ENCODE measurements at regions not wholly inside any gene's neighbourhood (a gene's known extent, or its start where the extent isn't known, plus 50 kb on each side); places are given as distances from the start of the nearest gene placed in this dataset.

GRCh38 chr1:68377098-68377497 lies 72.7 kb downstream of the RPE65 start:
- Histone ChIP-seq H3K4me1 (replicated peaks in 1 of 4; ENCODE audit: control insufficient read depth in 3 of 4, insufficient read depth in 4 of 4, low read length in 3 of 4) (no peaks in the 10 kb centered on the region), H3K36me3 (ENCODE audit: control insufficient read depth in 2 of 4, insufficient read depth in 4 of 4, low read length in 3 of 4) (no peaks in the 10 kb centered on the region), H2BK12ac (ENCODE audit: low read depth, low read length) (no peak overlapping the region), H2BK15ac (ENCODE audit: low read length) (no peak overlapping the region), H3K9me3 (ENCODE audit: insufficient read depth in 2 of 2, low read depth in 1 of 2, low read length in 1 of 2) (no peaks in the 10 kb centered on the region), H2BK5ac (ENCODE audit: low read depth, low read length) (no peak overlapping the region), H3K9ac (replicated peaks in 1 of 4; ENCODE audit: extremely low read depth in 1 of 4, low read depth in 3 of 4, low read length in 3 of 4) (no peak overlapping the region), H2AK5ac (ENCODE audit: low read depth, low read length) (no peak overlapping the region), H3K23me2 (ENCODE audit: low read depth, low read length) (no peaks in the 10 kb centered on the region), H3K27ac (ENCODE audit: low read depth, low read length) (no peak overlapping the region), H3K4me2 (ENCODE audit: insufficient read depth in 1 of 2, low read depth in 2 of 2, low read length in 2 of 2) (no peak overlapping the region), H2BK120ac (replicated peaks; ENCODE audit: low read depth, low read length) (no peak overlapping the region), H3K27me3 (replicated peaks in 1 of 4; ENCODE audit: control insufficient read depth in 3 of 4, extremely low read depth in 1 of 4, insufficient read depth in 3 of 4, low read length in 3 of 4) (no peaks in the 10 kb centered on the region), H3K56ac (replicated peaks; ENCODE audit: insufficient read length, low read depth, low read length) (no peak overlapping the region), H3K79me1 (ENCODE audit: low read depth, low read length) (no peaks in the 10 kb centered on the region), H2BK20ac (ENCODE audit: low read length) (no peak overlapping the region), H3K23ac (ENCODE audit: insufficient read length) (no peak overlapping the region), H3K79me2 (ENCODE audit: control insufficient read depth in 1 of 2, insufficient read depth in 2 of 2, low read length in 2 of 2) (no peaks in the 10 kb centered on the region), H3K4me3 (ENCODE audit: extremely low read depth in 1 of 4, insufficient read depth in 2 of 4, low read depth in 3 of 4, low read length in 4 of 4) (no peak overlapping the region), H3K18ac (ENCODE audit: extremely low read depth, low read length) (no peak overlapping the region), H3K14ac (ENCODE audit: insufficient read length) (no peak overlapping the region), H4K5ac (ENCODE audit: insufficient read length, low read depth, low read length) (no peak overlapping the region), H3K4ac (replicated peaks; ENCODE audit: insufficient read length, low read depth, low read length) (no peak overlapping the region), H4K8ac (ENCODE audit: extremely low read depth, insufficient read depth, low read length) (no peak overlapping the region), H4K91ac (replicated peaks; ENCODE audit: insufficient read length, low read length) (no peak overlapping the region), H4K20me1 (replicated peaks in 1 of 2; ENCODE audit: control insufficient read depth in 1 of 2, insufficient read depth in 2 of 2, low read length in 2 of 2) (no peaks in the 10 kb centered on the region), H2AFZ (ENCODE audit: low read length) (peak overlapping the region; percentile 43)
- no peak for FAIRE-seq
- TF ChIP-seq JUND (IDR thresholded peaks at IDR 0.05; ENCODE audit: low read length) (no peak), USF2 (IDR thresholded peaks at IDR 0.05; ENCODE audit: low read length) (no peak)
- TF ChIP-seq, protein P1, sequence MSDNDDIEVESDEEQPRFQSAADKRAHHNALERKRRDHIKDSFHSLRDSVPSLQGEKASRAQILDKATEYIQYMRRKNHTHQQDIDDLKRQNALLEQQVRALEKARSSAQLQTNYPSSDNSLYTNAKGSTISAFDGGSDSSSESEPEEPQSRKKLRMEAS (IDR thresholded peaks at IDR 0.05) = no peak
- ChIA-PET CTCF (ENCODE audit: partially characterized antibody) (interaction anchor here (0.8 to 1.9 kb wide), 8 partner anchors 11 to 283 kb away, joined by 3 to 10 read pairs (median 4); no protein-coding TSS in a partner anchor), POLR2A (ENCODE audit: partially characterized antibody) (no interaction called here)
- 75% methylated on average over 3 of the region's 3 CpGs; no CpG with 5 or more reads in 1 of the 2 experiments for WGBS, 2 experiments (ENCODE audit: extremely low coverage in 1 of 2, insufficient coverage in 1 of 2, insufficient read length in 1 of 2, insufficient replicate concordance in 2 of 2, low coverage in 1 of 2, low lambda C conversion rate in 2 of 2, missing lambda C conversion rate in 1 of 2)
- DNase-seq (ENCODE audit: low read depth in 1 of 2, low spot score in 2 of 2) = no peak
